ENCODE measurements at regions not wholly inside any gene's neighbourhood (a gene's known extent, or its start where the extent isn't known, plus 50 kb on each side); places are given as distances from the start of the nearest gene placed in this dataset.

DNA sequence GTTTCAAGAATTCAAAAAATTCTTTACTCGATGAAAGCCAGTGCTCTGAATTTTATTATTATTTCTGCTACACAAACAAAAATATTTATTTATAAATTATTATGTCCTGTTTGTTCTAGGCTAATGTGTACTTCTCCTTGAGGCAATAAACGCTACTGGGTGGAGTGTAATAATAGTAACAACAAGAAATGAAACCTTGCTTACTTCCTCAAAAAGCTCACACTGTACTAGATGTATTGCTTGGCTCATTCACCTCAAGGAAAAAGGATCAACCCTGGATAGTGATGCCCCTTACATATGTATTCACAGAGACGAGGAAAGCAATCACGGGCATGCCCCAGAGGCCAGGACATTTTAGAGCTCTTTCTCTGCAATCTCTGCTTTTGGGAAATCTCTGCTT, 685.6 kb upstream of the NXPH2 start:
- Histone ChIP-seq H3K27ac (no peak overlapping the region), H3K27me3 (no peaks in the 10 kb centered on the region), H3K4me3 (no peak overlapping the region), H3K9me3 (no peaks in the 10 kb centered on the region), H3K4me1 (no peaks in the 10 kb centered on the region), H3K36me3 (ENCODE audit: low read depth, missing control alignments) (no peaks in the 10 kb centered on the region)
- intact Hi-C loops (cut with DNase I; ENCODE audit: low total_unique reads): no loop called here
- WGBS, 2 donors: 61 to 70% methylated on average over 4 of the region's 4 CpGs
- no peak for DNase-seq
- TF ChIP-seq, protein P1, sequence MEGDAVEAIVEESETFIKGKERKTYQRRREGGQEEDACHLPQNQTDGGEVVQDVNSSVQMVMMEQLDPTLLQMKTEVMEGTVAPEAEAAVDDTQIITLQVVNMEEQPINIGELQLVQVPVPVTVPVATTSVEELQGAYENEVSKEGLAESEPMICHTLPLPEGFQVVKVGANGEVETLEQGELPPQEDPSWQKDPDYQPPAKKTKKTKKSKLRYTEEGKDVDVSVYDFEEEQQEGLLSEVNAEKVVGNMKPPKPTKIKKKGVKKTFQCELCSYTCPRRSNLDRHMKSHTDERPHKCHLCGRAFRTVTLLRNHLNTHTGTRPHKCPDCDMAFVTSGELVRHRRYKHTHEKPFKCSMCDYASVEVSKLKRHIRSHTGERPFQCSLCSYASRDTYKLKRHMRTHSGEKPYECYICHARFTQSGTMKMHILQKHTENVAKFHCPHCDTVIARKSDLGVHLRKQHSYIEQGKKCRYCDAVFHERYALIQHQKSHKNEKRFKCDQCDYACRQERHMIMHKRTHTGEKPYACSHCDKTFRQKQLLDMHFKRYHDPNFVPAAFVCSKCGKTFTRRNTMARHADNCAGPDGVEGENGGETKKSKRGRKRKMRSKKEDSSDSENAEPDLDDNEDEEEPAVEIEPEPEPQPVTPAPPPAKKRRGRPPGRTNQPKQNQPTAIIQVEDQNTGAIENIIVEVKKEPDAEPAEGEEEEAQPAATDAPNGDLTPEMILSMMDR (IDR thresholded peaks at IDR 0.05): no peak
- no peak for TF ChIP-seq POLR2A (IDR thresholded peaks at IDR 0.05)

- 53 to 63% methylated on average over 5 of the region's 5 CpGs for WGBS, 2 donors
Measured at GRCh38 chr2:139457873-139458272, 677.7 kb upstream of the NXPH2 start.

DNA sequence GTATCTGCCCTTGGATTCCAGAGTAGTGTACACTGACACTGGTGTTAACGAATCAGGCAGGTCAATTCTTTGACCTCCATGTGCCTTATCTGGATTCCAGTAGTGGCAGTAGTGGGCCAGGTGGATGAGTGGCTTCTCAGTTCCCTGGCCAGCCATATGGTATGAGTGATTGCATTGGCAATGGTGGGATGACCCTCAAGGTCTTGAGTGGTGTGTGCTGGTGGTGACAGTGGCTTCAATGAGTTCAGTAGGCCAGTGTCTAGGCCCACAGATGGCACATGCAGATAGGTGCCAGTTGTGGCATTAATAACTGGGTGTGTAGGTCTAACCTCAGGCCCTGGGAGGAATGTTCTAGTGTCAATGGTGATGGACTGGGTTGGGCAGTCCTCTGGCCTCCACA, 674.1 kb upstream of the NXPH2 start:
- no peaks in the 10 kb centered on the region for H3K4me1 ChIP-seq
- H3K4me3 ChIP-seq: no peak overlapping the region
- 90 to 91% methylated on average over 1 of the region's 1 CpG for WGBS, 2 donors
- H3K9me3 ChIP-seq: no peaks in the 10 kb centered on the region
- DNase-seq: no peak
- H3K27me3 ChIP-seq: no peaks in the 10 kb centered on the region
- TF ChIP-seq, protein P1 (IDR thresholded peaks at IDR 0.05): no peak
- intact Hi-C loops (cut with DNase I; ENCODE audit: low total_unique reads): no loop called here
- H3K36me3 ChIP-seq (ENCODE audit: low read depth, missing control alignments): no peaks in the 10 kb centered on the region
- no peak overlapping the region for H3K27ac ChIP-seq

More at GRCh38 chr2:139457873-139458272, 677.7 kb upstream of the NXPH2 start:
- H3K4me3 ChIP-seq: no peak overlapping the region
- H3K27ac ChIP-seq: no peak overlapping the region
- no peak for DNase-seq
- H3K36me3 ChIP-seq (ENCODE audit: low read depth, missing control alignments): no peaks in the 10 kb centered on the region
- H3K9me3 ChIP-seq: no peaks in the 10 kb centered on the region
- no peaks in the 10 kb centered on the region for H3K27me3 ChIP-seq
- TF ChIP-seq POLR2A (IDR thresholded peaks at IDR 0.05): no peak
- TF ChIP-seq, protein P1 (IDR thresholded peaks at IDR 0.05): no peak
- intact Hi-C loops (cut with DNase I; ENCODE audit: low total_unique reads): no loop called here
- no peaks in the 10 kb centered on the region for H3K4me1 ChIP-seq

DNA sequence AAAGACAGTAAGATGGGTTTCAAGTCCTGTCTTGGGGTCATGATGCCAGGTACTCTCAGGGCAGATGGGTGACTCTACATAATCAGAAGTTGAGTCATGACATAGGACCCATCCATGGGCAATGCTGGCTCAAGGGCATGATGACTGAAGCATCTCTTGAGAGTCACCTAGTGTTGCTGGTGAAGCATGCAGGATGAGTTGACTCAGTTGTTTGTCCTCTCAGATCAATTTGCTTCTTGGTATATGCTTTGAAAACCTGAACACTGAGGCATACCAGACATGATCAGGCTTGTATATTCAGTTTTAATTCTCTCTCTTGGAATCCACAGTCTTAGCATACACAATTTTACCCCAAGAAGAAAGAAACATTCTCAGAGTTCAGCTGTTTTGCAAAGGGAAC, 658.9 kb upstream of the NXPH2 start:
- TF ChIP-seq, protein P1 (IDR thresholded peaks at IDR 0.05): no peak
- no peak for TF ChIP-seq POLR2A (IDR thresholded peaks at IDR 0.05)
- intact Hi-C loops (cut with DNase I; ENCODE audit: low total_unique reads): no loop called here
- DNase-seq: no peak
- H3K9me3 ChIP-seq: no peaks in the 10 kb centered on the region
- H3K4me1 ChIP-seq: no peaks in the 10 kb centered on the region
- no peaks in the 10 kb centered on the region for H3K36me3 ChIP-seq (ENCODE audit: low read depth, missing control alignments)
- H3K4me3 ChIP-seq: no peak overlapping the region
- no peak overlapping the region for H3K27ac ChIP-seq
- H3K27me3 ChIP-seq: no peaks in the 10 kb centered on the region

- no peak for DNase-seq
- Histone ChIP-seq H3K4me3 (no peak overlapping the region), H3K27ac (no peak overlapping the region), H3K9me3 (no peaks in the 10 kb centered on the region), H3K4me1 (no peaks in the 10 kb centered on the region), H3K36me3 (ENCODE audit: low read depth, missing control alignments) (no peaks in the 10 kb centered on the region), H3K27me3 (no peaks in the 10 kb centered on the region)
- intact Hi-C loops (cut with DNase I; ENCODE audit: low total_unique reads): no loop called here
- 75 to 77% methylated on average over 3 of the region's 3 CpGs for WGBS, 2 donors
- no peak for TF ChIP-seq POLR2A (IDR thresholded peaks at IDR 0.05)
- TF ChIP-seq, protein P1 (IDR thresholded peaks at IDR 0.05): no peak
Measured at GRCh38 chr2:139438478-139438877, 658.3 kb upstream of the NXPH2 start.

Data from testis (tissue), 2 donors.